A673 (cell line): ENCODE measurements at regions not wholly inside any gene's neighbourhood (a gene's known extent, or its start where the extent isn't known, plus 50 kb on each side); places are given as distances from the start of the nearest gene placed in this dataset.

Source experiments
- BruUV-seq: library from RNA; stranded (reverse); fragments of 400-500 nt; replicated peaks from 2 replicates; lab custom pipeline; 2021; lab: Mats Ljungman, UMichigan
- CTCF ChIA-PET: fragments of 300-600 bp; sonication (Branson Sonifier 250); formaldehyde crosslinking; loops from one replicate; lab custom pipeline; 2022; ENCODE audit warnings: antibody characterized with exemption; lab: Charles Lee
- POLR2A ChIA-PET: fragments of 300-600 bp; sonication (Branson Sonifier 250); formaldehyde crosslinking; loops from one replicate; lab custom pipeline; 2022; ENCODE audit warnings: antibody characterized with exemption; ENCODE audit not compliant: low non-redundant PET; lab: Charles Lee
- DNase-seq: peaks from one replicate; pipeline ENCODE4 v3.0.0-alpha.2; 2015; ENCODE audit warnings: low spot score
- H3K27ac ChIP-seq: fragments of 200-600 bp; sonication (generic); 2 replicates; pipeline ENCODE4 v1.5.1; 2016; ENCODE audit warnings: mixed run types, low read depth, mild to moderate bottlenecking, mixed read lengths, antibody characterized with exemption, low read length; ENCODE audit not compliant: poor library complexity, severe bottlenecking
- H3K27me3 ChIP-seq: fragments of 200-600 bp; sonication (generic); replicated peaks from 2 replicates; pipeline ENCODE4 v1.6.1; 2017; ENCODE audit warnings: mixed run types, low read depth, mild to moderate bottlenecking, mixed read lengths, antibody characterized with exemption, low read length; ENCODE audit not compliant: insufficient read depth, poor library complexity
- H3K36me3 ChIP-seq: fragments of 200-600 bp; sonication (generic); 2 replicates; pipeline ENCODE4 v1.6.1; 2016; ENCODE audit warnings: mixed run types, mild to moderate bottlenecking, mixed read lengths, antibody characterized with exemption, low read length; ENCODE audit not compliant: insufficient read depth, poor library complexity, severe bottlenecking
- H3K4me1 ChIP-seq: fragments of 200-600 bp; sonication (generic); 2 replicates; pipeline ENCODE4 v1.6.1; 2017; ENCODE audit warnings: mixed run types, mild to moderate bottlenecking, mixed read lengths, antibody characterized with exemption, low read length; ENCODE audit not compliant: insufficient read depth, poor library complexity, severe bottlenecking
- H3K4me3 ChIP-seq: fragments of 200-600 bp; sonication (generic); 2 replicates; pipeline ENCODE4 v1.5.1; 2016; ENCODE audit warnings: low read depth, mixed run types, mild to moderate bottlenecking, mixed read lengths, low read length; ENCODE audit not compliant: poor library complexity, severe bottlenecking
- H3K9me3 ChIP-seq: fragments of 200-600 bp; sonication (generic); 2 replicates; pipeline ENCODE4 v1.6.1; 2016; ENCODE audit warnings: mixed run types, low read depth, mild to moderate bottlenecking, mixed read lengths, antibody characterized with exemption, low read length; ENCODE audit not compliant: poor library complexity, severe bottlenecking
- CTCF ChIP-seq: fragments of 300-800, 200-600 bp; sonication (generic); conservative IDR thresholded peaks from 2 replicates; pipeline ENCODE4 v1.5.1; 2017; ENCODE audit warnings: low read depth, mild to moderate bottlenecking, antibody characterized with exemption, low read length, moderate library complexity, mixed read lengths
- EZH2 ChIP-seq: fragments of 200-600 bp; sonication (generic); IDR thresholded peaks from 2 replicates; pipeline ENCODE4 v1.6.1; 2017; ENCODE audit warnings: borderline replicate concordance, low read depth, mild to moderate bottlenecking, mixed read lengths, antibody characterized with exemption, low read length; ENCODE audit not compliant: poor library complexity, severe bottlenecking
- intact Hi-C: fragments of 100-400 bp; cut with micrococcal nuclease; formaldehyde crosslinking; loops from one replicate; pipeline ENCODE4 v1.10.0; 2022; ENCODE audit not compliant: unreplicated experiment

- H3K27ac ChIP-seq: no peak overlapping the region
- ChIA-PET POLR2A (no interaction called here), CTCF (no interaction called here)
- no TSS peak for BruUV-seq
- no peak for DNase-seq
- no peak overlapping the region for H3K4me3 ChIP-seq
- H3K36me3 ChIP-seq: no peaks in the 10 kb centered on the region
- no peaks in the 10 kb centered on the region for H3K4me1 ChIP-seq
- H3K9me3 ChIP-seq: no peaks in the 10 kb centered on the region
- H3K27me3 ChIP-seq: no peaks in the 10 kb centered on the region
- intact Hi-C loops: no loop called here
- TF ChIP-seq CTCF (no peak), EZH2 (no peak)
These were observed 85.0 kb upstream of the CPEB2 start for GRCh38 chr4:14917298-14917633.

GRCh38 chr4:14918336-14918735 lies 83.9 kb upstream of the CPEB2 start:
- Histone ChIP-seq H3K27ac (no peak overlapping the region), H3K36me3 (no peaks in the 10 kb centered on the region), H3K4me3 (no peak overlapping the region), H3K4me1 (no peaks in the 10 kb centered on the region), H3K9me3 (no peaks in the 10 kb centered on the region), H3K27me3 (no peaks in the 10 kb centered on the region)
- no peak for TF ChIP-seq CTCF
- no peak for TF ChIP-seq EZH2
- intact Hi-C loops: no loop called here
- no peak for DNase-seq
- BruUV-seq: no TSS peak
- ChIA-PET POLR2A (no interaction called here), CTCF (no interaction called here)

GRCh38 chr4:14919785-14920184 lies 82.5 kb upstream of the CPEB2 start:
- CTCF ChIA-PET: no interaction called here
- no peaks in the 10 kb centered on the region for H3K4me1 ChIP-seq

More at GRCh38 chr4:14919785-14920184, 82.5 kb upstream of the CPEB2 start:
- no TSS peak for BruUV-seq
- Histone ChIP-seq H3K27ac (no peak overlapping the region), H3K9me3 (no peaks in the 10 kb centered on the region), H3K4me3 (no peak overlapping the region), H3K27me3 (no peaks in the 10 kb centered on the region), H3K36me3 (no peaks in the 10 kb centered on the region)
- POLR2A ChIA-PET: no interaction called here
- TF ChIP-seq EZH2 (no peak), CTCF (no peak)
- intact Hi-C loops: no loop called here
- no peak for DNase-seq
